MCF 10A (cell line): ENCODE measurements at regions not wholly inside any gene's neighbourhood (a gene's known extent, or its start where the extent isn't known, plus 50 kb on each side); places are given as distances from the start of the nearest gene placed in this dataset.

Experiments
- BruUV-seq: library from RNA; stranded (reverse); fragments of 400-500 nt; replicated peaks from 2 replicates; lab custom pipeline; 2021; lab: Mats Ljungman, UMichigan
- CTCF ChIA-PET: fragments of 300-600 bp; sonication (Branson Sonifier 250); formaldehyde crosslinking; extraction: SDS; loops from one replicate; lab custom pipeline; 2021; ENCODE audit warnings: antibody characterized with exemption, inconsistent platforms; lab: Yijun Ruan, JAX
- POLR2A ChIA-PET: fragments of 300-600, 350-650 bp; sonication (Branson Sonifier 250); formaldehyde crosslinking; extraction: SDS; loops from one replicate; lab custom pipeline; 2020; ENCODE audit warnings: antibody characterized with exemption, inconsistent platforms; lab: Yijun Ruan, JAX
- DNase-seq: peaks from one replicate; pipeline ENCODE4 v3.0.0-alpha.2; 2018; ENCODE audit not compliant: unreplicated experiment
- H3K27ac Mint-ChIP-seq: one replicate; pipeline ENCODE4 v1.8.0; 2022; ENCODE audit warnings: mild to moderate bottlenecking, low read depth, mixed read lengths; ENCODE audit not compliant: unreplicated experiment
- H3K27me3 Mint-ChIP-seq: one replicate; pipeline ENCODE4 v1.8.0; 2022; ENCODE audit warnings: mixed read lengths; ENCODE audit not compliant: insufficient read depth, unreplicated experiment
- H3K36me3 Mint-ChIP-seq: one replicate; pipeline ENCODE4 v1.8.0; 2022; ENCODE audit warnings: mild to moderate bottlenecking, moderate library complexity, mixed read lengths; ENCODE audit not compliant: insufficient read depth, unreplicated experiment
- H3K4me1 Mint-ChIP-seq: one replicate; pipeline ENCODE4 v1.8.0; 2022; ENCODE audit warnings: mixed read lengths; ENCODE audit not compliant: insufficient read depth, unreplicated experiment
- H3K4me3 Mint-ChIP-seq: one replicate; pipeline ENCODE4 v1.8.0; 2022; ENCODE audit warnings: mild to moderate bottlenecking, moderate library complexity, mixed read lengths; ENCODE audit not compliant: unreplicated experiment
- H3K9me3 Mint-ChIP-seq: one replicate; pipeline ENCODE4 v1.8.0; 2022; ENCODE audit warnings: mixed read lengths; ENCODE audit not compliant: unreplicated experiment
- intact Hi-C: fragments of 100-400 bp; cut with micrococcal nuclease; formaldehyde crosslinking; loops from 2 replicates; pipeline ENCODE4 v1.14.1; 2022
- TF ChIP-seq, protein P1 (sequence below): fragments of 200-600 bp; IDR thresholded peaks from one replicate; pipeline ENCODE4 v1.8.0; 2022; ENCODE audit warnings: antibody characterized with exemption, mild to moderate bottlenecking; ENCODE audit not compliant: unreplicated experiment

DNA sequence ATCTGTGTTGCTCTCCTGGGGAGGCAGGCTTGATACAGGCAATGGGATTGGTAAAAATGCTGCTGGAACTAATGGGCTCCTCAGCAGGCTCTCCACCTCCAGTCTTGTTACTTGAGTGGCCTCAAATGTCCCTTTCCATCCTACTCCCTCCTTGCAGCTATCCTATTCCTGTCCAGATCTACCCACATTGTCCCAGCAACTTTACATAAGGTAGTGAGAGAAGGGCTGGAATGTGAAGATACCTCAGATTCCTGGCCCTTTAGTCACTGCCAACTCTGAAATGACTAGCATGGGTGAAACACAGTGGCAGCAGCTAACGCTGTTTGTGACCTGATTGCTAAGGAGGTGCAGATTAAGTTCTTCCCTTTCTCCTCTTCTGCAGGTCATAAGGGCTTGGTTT is 210.1 kb upstream of the HS3ST4 start:
- Mint-ChIP-seq H3K27ac (no peak overlapping the region), H3K36me3 (peaks cover 5% of the 10 kb centered on the region), H3K4me3 (no peak overlapping the region), H3K27me3 (no peaks in the 10 kb centered on the region), H3K9me3 (peaks cover 39% of the 10 kb centered on the region), H3K4me1 (no peaks in the 10 kb centered on the region)
- ChIA-PET CTCF (no interaction called here), POLR2A (no interaction called here)
- no TSS peak for BruUV-seq
- intact Hi-C loops, result no loop called here
- TF ChIP-seq, protein P1, sequence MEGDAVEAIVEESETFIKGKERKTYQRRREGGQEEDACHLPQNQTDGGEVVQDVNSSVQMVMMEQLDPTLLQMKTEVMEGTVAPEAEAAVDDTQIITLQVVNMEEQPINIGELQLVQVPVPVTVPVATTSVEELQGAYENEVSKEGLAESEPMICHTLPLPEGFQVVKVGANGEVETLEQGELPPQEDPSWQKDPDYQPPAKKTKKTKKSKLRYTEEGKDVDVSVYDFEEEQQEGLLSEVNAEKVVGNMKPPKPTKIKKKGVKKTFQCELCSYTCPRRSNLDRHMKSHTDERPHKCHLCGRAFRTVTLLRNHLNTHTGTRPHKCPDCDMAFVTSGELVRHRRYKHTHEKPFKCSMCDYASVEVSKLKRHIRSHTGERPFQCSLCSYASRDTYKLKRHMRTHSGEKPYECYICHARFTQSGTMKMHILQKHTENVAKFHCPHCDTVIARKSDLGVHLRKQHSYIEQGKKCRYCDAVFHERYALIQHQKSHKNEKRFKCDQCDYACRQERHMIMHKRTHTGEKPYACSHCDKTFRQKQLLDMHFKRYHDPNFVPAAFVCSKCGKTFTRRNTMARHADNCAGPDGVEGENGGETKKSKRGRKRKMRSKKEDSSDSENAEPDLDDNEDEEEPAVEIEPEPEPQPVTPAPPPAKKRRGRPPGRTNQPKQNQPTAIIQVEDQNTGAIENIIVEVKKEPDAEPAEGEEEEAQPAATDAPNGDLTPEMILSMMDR, result no peak
- no peak for DNase-seq

DNA sequence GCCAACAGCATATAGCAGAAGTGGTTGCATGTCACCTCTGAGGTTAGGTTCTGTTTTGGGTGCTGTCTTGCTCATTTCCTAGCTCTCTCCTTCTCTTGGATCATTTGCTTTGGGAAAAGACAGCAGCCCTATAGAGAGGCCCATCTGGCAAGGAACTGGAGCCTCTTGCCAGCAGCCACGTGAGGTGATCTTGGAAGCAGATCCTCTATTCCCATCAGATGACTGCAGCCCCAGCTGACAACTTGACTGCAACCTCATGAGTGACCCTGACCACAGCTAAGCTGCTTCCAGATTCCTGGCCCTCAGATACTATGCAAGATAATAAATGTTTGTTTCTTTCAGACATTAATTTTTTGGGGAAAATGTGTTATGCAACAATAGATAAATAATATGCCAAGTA is 213.3 kb upstream of the HS3ST4 start:
- Mint-ChIP-seq H3K27ac (no peak overlapping the region), H3K4me1 (no peaks in the 10 kb centered on the region), H3K9me3 (peaks cover 31% of the 10 kb centered on the region), H3K4me3 (no peak overlapping the region), H3K36me3 (peaks cover 5% of the 10 kb centered on the region), H3K27me3 (no peaks in the 10 kb centered on the region)
- no peak for DNase-seq
- intact Hi-C loops, result no loop called here
- CTCF ChIA-PET, result no interaction called here
- BruUV-seq, result no TSS peak
- POLR2A ChIA-PET, result no interaction called here
- TF ChIP-seq, protein P1, result no peak

DNA sequence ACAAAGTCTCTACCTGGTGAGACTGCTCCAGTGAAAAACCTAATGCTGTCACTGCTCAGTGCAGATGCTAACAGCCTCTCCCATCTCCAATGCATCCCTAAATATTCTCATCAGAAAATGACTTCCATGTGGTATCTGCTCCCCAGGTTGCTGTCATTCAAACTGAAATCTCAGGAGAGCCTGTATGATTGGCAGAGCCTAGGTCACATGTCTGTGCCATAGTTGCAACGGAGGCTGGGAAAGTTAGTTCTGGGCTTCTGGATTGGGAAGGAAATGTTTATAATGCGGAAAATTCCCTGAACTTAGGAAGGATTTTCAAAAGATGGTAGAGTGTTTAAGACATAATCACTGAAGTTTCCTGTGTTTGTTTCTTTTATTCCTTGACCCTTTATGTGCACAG is 206.4 kb upstream of the ZKSCAN2 start:
- ChIA-PET POLR2A (no interaction called here), CTCF (interaction anchor here (0.6 kb wide), 1 partner anchor 185 kb away, joined by 3 read pairs; no protein-coding TSS in a partner anchor)
- Mint-ChIP-seq H3K36me3 (no peaks in the 10 kb centered on the region), H3K4me3 (no peak overlapping the region), H3K9me3 (peaks cover 29% of the 10 kb centered on the region), H3K4me1 (no peaks in the 10 kb centered on the region), H3K27me3 (no peaks in the 10 kb centered on the region), H3K27ac (no peak overlapping the region)
- TF ChIP-seq, protein P1, result no peak
- intact Hi-C loops, result no loop called here
- DNase-seq, result no peak
- no TSS peak for BruUV-seq

DNA sequence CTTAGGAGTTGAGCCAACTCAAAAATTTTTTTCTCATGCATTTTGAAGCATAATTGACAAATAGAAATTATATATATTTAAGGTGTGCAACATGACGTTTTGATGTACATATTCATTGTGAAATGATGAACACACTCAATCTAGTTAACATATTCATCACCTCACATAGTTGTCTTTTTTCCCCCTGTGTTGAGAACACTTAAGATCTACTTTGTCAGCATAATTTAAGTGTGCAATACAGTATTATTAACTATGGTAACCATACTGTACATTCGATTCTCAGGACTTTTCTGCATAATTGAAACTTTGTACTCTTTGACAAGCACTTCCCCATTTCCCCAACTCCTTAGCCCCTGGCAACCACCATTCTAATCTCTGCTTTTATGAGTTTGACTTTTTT is 192.2 kb upstream of the ZKSCAN2 start:
- H3K4me1 Mint-ChIP-seq, result no peaks in the 10 kb centered on the region
- DNase-seq, result no peak
- ChIA-PET POLR2A (no interaction called here), CTCF (no interaction called here)
- no peaks in the 10 kb centered on the region for H3K27me3 Mint-ChIP-seq
- H3K27ac Mint-ChIP-seq, result no peak overlapping the region
- intact Hi-C loops, result no loop called here
- TF ChIP-seq, protein P1, result no peak
- BruUV-seq, result no TSS peak
- H3K4me3 Mint-ChIP-seq, result no peak overlapping the region
- H3K36me3 Mint-ChIP-seq, result peaks cover 5% of the 10 kb centered on the region
- peaks cover 25% of the 10 kb centered on the region for H3K9me3 Mint-ChIP-seq
